ENCODE measurements at regions not wholly inside any gene's neighbourhood (a gene's known extent, or its start where the extent isn't known, plus 50 kb on each side); places are given as distances from the start of the nearest gene placed in this dataset.
"Not testable (repeated sequence)": the region's sequence is repeated elsewhere in the genome, so short reads cannot be mapped to it uniquely, and the experiment has no call there.

DNA sequence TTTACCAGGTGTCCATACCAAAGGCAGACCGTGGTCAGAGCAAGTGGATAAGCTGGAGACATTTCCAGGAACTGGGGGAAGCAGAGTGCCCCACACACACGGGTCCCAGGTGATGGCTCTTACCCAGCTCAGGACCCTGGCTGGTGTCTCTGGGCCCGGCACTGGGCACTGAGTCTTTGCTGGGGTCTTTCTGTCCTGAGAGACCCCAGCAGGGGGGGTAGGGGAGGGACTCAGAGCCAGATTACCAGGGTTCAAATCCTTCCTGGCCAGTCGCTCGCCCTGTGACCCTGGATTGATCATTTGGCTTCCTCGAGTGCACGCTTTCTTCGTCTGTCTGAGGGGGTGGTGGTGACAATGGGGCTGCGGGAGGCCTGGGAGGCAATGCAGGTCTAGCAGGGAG lies 95.7 kb downstream of the PLXNA1 start:
- peaks cover 4% of the 10 kb centered on the region for H3K9me3 ChIP-seq (ENCODE audit: control insufficient read depth, low read depth, low read length)
- H3K27ac ChIP-seq (ENCODE audit: low read length), result no peak overlapping the region
- WGBS (ENCODE audit: insufficient coverage, low lambda C conversion rate), result no CpG with 5 or more reads among the region's 9 CpGs
- no peaks in the 10 kb centered on the region for H3K36me3 ChIP-seq (ENCODE audit: control insufficient read depth, insufficient read depth, low read length)
- no peaks in the 10 kb centered on the region for H3K4me1 ChIP-seq (ENCODE audit: control insufficient read depth, insufficient read depth, low read length)
- H3K4me3 ChIP-seq (ENCODE audit: low read length), result no peak overlapping the region
- no peak for DNase-seq
- H3K27me3 ChIP-seq (ENCODE audit: control insufficient read depth, insufficient read depth, low read length), result peaks cover 2% of the 10 kb centered on the region

DNA sequence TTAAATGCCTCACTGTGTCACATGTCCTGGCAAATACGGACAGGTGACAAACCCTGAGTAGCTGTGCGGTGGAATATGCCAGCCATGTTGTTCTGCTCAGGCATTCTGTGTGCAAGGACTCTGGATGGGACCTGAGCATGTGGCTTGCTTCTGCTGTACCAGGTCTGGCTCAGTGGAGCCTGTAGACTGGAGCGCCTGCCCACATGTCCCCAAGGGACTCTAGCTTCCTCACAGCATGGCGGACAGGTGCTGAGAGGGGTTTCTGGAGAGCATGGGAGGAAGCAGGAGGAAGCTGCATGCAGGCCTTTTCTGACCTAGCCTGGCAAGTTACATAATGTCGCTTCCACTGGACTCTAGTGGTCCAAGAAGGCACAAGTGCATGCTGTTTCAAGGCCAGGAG lies 96.3 kb downstream of the PLXNA1 start:
- DNase-seq, result no peak
- Histone ChIP-seq H3K27ac (ENCODE audit: low read length) (no peak overlapping the region), H3K27me3 (ENCODE audit: control insufficient read depth, insufficient read depth, low read length) (peaks cover 2% of the 10 kb centered on the region), H3K4me1 (ENCODE audit: control insufficient read depth, insufficient read depth, low read length) (no peaks in the 10 kb centered on the region), H3K9me3 (ENCODE audit: control insufficient read depth, low read depth, low read length) (peaks cover 4% of the 10 kb centered on the region), H3K36me3 (ENCODE audit: control insufficient read depth, insufficient read depth, low read length) (no peaks in the 10 kb centered on the region), H3K4me3 (ENCODE audit: low read length) (no peak overlapping the region)
- WGBS (ENCODE audit: insufficient coverage, low lambda C conversion rate), result no CpG with 5 or more reads among the region's 5 CpGs

DNA sequence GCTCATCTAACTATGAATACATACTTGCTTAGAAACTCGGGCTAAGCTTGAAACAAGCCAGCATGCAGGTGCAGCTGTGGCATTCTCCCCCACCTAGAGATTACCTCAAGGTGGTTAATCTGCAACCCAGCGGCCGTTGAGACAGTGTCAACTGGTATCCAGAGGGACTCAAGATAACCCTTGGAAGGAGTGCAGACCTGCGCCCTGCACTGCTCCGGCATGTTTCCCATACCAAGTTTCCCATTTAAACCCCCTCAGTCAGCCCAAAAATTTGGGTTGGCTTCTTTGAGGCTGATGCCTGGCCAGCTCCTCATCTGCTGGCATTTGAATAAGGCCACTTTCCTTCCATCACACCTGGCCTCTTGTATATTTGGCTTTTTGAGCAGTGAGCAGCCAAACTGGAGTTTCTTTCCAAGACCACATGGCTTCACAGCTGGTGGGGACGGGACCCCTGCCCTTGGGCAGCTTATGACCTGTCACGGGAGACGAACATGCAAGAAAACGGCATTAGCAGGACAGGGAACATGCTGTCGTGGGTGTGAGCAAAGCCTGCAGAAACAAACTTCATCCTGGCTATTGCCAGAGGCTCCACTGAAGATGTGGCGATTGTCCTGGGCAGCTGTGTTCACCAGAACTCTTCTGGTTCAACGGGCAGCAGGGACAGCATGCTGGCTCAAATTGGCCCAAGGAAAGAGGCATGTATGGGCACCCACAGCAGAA lies 98.2 kb downstream of the PLXNA1 start:
- H3K27me3 ChIP-seq (ENCODE audit: control insufficient read depth, insufficient read depth, low read length), result peaks cover 2% of the 10 kb centered on the region
- peaks cover 4% of the 10 kb centered on the region for H3K9me3 ChIP-seq (ENCODE audit: control insufficient read depth, low read depth, low read length)
- no peak for DNase-seq
- H3K4me3 ChIP-seq (ENCODE audit: low read length), result no peak overlapping the region
- no CpG with 5 or more reads among the region's 12 CpGs for WGBS (ENCODE audit: insufficient coverage, low lambda C conversion rate)
- H3K36me3 ChIP-seq (ENCODE audit: control insufficient read depth, insufficient read depth, low read length), result no peaks in the 10 kb centered on the region
- no peak overlapping the region for H3K27ac ChIP-seq (ENCODE audit: low read length)
- no peaks in the 10 kb centered on the region for H3K4me1 ChIP-seq (ENCODE audit: control insufficient read depth, insufficient read depth, low read length)

DNA sequence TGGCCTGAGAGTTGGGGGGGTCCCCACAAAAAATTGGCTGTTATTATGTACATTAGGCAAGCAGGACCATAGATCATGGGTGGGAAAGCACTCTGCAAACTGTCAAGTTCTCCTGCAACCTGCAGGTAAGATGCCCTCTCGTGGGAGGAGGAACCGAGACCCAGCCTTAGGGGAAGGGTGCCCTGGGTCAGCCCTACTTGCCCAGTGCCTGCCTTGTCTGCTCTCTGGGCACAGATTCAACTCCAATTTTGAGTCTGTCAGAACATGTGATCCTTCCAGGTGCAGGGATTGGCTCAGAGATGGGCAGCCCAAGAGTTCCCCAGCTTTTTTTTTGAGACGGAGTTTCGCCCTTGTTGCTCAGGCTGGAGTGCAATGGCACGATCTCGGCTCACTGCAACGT lies 99.2 kb downstream of the PLXNA1 start:
- H3K9me3 ChIP-seq (ENCODE audit: control insufficient read depth, low read depth, low read length), result no peaks in the 10 kb centered on the region
- no peaks in the 10 kb centered on the region for H3K4me1 ChIP-seq (ENCODE audit: control insufficient read depth, insufficient read depth, low read length)
- H3K36me3 ChIP-seq (ENCODE audit: control insufficient read depth, insufficient read depth, low read length), result no peaks in the 10 kb centered on the region
- H3K27ac ChIP-seq (ENCODE audit: low read length), result no peak overlapping the region
- no peak overlapping the region for H3K4me3 ChIP-seq (ENCODE audit: low read length)
- peaks cover 2% of the 10 kb centered on the region for H3K27me3 ChIP-seq (ENCODE audit: control insufficient read depth, insufficient read depth, low read length)
- WGBS (ENCODE audit: insufficient coverage, low lambda C conversion rate), result no CpG with 5 or more reads among the region's 7 CpGs
- DNase-seq, result no peak

DNA sequence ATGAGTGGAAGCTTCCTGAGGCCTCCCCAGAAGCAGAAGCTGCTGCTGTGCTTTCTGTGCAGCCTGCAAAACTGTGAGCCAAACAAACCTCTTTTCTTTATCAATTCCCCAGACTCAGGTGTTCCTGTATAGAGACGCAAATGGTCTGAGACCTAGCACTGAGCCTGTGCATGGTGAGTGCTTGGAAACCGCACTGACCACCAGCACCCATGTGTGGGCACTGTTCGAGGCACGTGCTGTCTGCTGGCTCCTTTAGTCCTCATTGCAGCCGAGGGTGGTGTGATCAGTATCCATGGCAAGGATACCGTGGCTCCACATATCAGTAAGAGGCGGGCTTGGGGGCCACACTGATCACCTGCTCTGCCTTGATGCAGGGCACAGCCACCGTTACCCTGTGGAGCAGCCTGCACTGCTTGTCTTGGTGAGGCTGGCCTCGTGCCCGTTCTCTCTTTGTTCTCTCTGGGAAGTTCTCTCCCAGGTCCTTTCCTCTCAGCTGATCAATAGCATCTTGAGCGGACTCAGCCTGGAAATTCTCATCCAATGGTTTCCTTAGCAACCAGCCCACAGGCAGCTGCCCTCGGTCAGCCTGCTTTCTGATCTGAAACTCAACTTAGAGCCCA lies 101.0 kb downstream of the PLXNA1 start:
- WGBS (ENCODE audit: insufficient coverage, low lambda C conversion rate), result no CpG with 5 or more reads among the region's 12 CpGs
- Histone ChIP-seq H3K4me1 (ENCODE audit: control insufficient read depth, insufficient read depth, low read length) (no peaks in the 10 kb centered on the region), H3K9me3 (ENCODE audit: control insufficient read depth, low read depth, low read length) (no peaks in the 10 kb centered on the region), H3K36me3 (ENCODE audit: control insufficient read depth, insufficient read depth, low read length) (no peaks in the 10 kb centered on the region), H3K4me3 (ENCODE audit: low read length) (no peak overlapping the region), H3K27ac (ENCODE audit: low read length) (no peak overlapping the region), H3K27me3 (ENCODE audit: control insufficient read depth, insufficient read depth, low read length) (peaks cover 2% of the 10 kb centered on the region)
- no peak for DNase-seq

DNA sequence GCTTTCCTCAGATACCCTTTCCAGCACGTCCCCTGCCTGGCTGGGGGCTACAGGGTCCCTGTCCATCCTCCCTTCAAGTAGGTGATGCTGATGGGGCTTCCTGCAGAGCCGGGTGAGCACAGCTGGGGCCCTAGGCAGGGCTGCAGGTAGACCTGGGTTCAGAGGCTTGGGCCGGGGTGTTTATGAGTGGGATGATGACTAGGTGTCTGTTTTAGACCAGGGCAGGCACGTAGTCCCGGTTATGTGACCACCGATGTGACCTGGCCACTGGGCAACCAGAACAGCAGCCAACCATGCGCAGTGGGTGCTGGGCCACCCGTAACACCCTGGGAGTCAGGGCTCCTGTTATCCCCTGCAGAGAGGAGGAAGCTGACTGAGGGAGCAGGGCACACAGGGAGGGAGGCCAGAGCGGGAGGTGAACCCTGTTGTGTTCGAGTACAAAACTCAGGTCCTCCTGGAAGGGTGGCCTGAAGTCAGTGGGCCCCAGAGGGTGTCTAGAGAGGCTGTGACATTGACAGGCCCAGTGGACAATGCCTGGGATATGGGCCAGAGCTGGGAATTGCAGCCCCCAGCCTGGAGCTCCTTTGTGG lies 101.6 kb downstream of the PLXNA1 start:
- WGBS (ENCODE audit: insufficient coverage, low lambda C conversion rate), result no CpG with 5 or more reads among the region's 10 CpGs
- no peaks in the 10 kb centered on the region for H3K36me3 ChIP-seq (ENCODE audit: control insufficient read depth, insufficient read depth, low read length)
- DNase-seq, result no peak

DNA sequence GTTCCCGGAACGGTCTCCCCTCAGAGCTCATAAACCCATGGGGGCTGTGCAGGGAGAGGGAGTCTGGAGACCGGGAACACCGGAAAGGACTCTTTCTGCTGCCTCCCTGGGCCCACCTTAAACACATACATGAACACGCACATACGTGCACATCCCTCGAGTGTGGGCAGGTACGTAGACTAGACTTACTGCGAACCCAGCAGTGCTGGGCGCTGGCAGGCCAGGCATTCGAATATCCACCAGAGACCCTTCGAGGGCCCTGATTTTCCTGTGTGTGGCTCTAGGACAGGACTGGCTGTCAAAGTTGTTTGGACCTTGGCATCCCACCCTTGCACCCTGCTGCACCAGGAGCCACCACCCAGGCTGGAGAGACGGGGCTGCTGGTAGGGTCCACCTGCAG lies 102.7 kb downstream of the PLXNA1 start:
- H3K4me3 ChIP-seq (ENCODE audit: low read length), result no peak overlapping the region
- DNase-seq, result no peak
- no CpG with 5 or more reads among the region's 13 CpGs for WGBS (ENCODE audit: insufficient coverage, low lambda C conversion rate)
- no peaks in the 10 kb centered on the region for H3K4me1 ChIP-seq (ENCODE audit: control insufficient read depth, insufficient read depth, low read length)
- H3K36me3 ChIP-seq (ENCODE audit: control insufficient read depth, insufficient read depth, low read length), result no peaks in the 10 kb centered on the region
- H3K9me3 ChIP-seq (ENCODE audit: control insufficient read depth, low read depth, low read length), result no peaks in the 10 kb centered on the region
- H3K27me3 ChIP-seq (ENCODE audit: control insufficient read depth, insufficient read depth, low read length), result peaks cover under 1% of the 10 kb centered on the region
- H3K27ac ChIP-seq (ENCODE audit: low read length), result no peak overlapping the region

More for the DNA sequence above, 101.6 kb downstream of the PLXNA1 start:
- Histone ChIP-seq H3K9me3 (ENCODE audit: control insufficient read depth, low read depth, low read length) (no peaks in the 10 kb centered on the region), H3K27ac (ENCODE audit: low read length) (no peak overlapping the region), H3K27me3 (ENCODE audit: control insufficient read depth, insufficient read depth, low read length) (peaks cover 2% of the 10 kb centered on the region), H3K4me3 (ENCODE audit: low read length) (no peak overlapping the region), H3K4me1 (ENCODE audit: control insufficient read depth, insufficient read depth, low read length) (no peaks in the 10 kb centered on the region)

DNA sequence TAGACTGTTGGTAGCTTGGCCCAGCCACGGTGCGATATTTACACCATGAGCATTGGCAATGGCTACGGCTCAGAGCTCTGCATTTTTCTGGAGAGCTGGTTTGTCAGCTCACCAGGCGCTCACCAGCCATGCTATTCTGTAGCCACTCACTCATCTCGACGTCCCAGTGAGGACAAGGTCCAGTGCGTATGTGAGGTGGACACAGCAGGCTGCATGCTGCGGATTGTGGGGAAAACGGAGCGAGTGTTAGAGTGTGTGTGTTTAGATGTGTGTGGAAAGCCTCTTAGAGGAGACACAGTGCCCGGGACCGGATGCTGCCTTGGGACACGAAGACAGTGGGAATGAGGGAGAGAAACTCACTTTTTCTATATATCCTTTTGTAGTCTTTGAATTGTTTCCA lies 103.7 kb downstream of the PLXNA1 start:
- not testable (repeated sequence) for H3K4me3 ChIP-seq (ENCODE audit: low read length); H3K27me3 ChIP-seq (ENCODE audit: control insufficient read depth, insufficient read depth, low read length); DNase-seq; H3K36me3 ChIP-seq (ENCODE audit: control insufficient read depth, insufficient read depth, low read length); H3K9me3 ChIP-seq (ENCODE audit: control insufficient read depth, low read depth, low read length); H3K27ac ChIP-seq (ENCODE audit: low read length); H3K4me1 ChIP-seq (ENCODE audit: control insufficient read depth, insufficient read depth, low read length)
- WGBS (ENCODE audit: insufficient coverage, low lambda C conversion rate), result no CpG with 5 or more reads among the region's 13 CpGs

DNA sequence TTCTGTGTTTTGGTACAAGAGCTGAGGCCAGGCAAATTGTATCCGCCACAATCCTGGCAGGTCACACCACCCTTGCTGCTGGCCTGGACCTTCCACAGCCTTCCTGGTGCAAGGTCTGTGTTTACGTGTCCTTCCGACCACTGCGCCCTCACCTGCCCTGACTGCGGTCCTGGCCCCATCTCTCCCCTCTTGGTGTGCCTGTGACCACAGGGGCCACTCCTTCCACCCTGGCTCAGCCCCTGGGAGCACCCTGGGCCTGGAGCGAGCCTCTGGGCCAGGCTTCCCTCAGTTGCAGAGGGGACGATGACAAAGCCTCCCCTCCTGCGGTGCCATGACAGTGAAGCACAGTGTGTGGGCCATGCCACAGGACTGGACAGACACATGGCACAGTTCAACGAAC lies 104.5 kb downstream of the PLXNA1 start:
- Histone ChIP-seq H3K9me3 (ENCODE audit: control insufficient read depth, low read depth, low read length) (no peaks in the 10 kb centered on the region), H3K4me1 (ENCODE audit: control insufficient read depth, insufficient read depth, low read length) (peaks cover 3% of the 10 kb centered on the region), H3K4me3 (ENCODE audit: low read length) (no peak overlapping the region), H3K36me3 (ENCODE audit: control insufficient read depth, insufficient read depth, low read length) (no peaks in the 10 kb centered on the region), H3K27ac (ENCODE audit: low read length) (no peak overlapping the region), H3K27me3 (ENCODE audit: control insufficient read depth, insufficient read depth, low read length) (no peaks in the 10 kb centered on the region)
- WGBS (ENCODE audit: insufficient coverage, low lambda C conversion rate), result no CpG with 5 or more reads among the region's 9 CpGs
- no peak for DNase-seq

DNA sequence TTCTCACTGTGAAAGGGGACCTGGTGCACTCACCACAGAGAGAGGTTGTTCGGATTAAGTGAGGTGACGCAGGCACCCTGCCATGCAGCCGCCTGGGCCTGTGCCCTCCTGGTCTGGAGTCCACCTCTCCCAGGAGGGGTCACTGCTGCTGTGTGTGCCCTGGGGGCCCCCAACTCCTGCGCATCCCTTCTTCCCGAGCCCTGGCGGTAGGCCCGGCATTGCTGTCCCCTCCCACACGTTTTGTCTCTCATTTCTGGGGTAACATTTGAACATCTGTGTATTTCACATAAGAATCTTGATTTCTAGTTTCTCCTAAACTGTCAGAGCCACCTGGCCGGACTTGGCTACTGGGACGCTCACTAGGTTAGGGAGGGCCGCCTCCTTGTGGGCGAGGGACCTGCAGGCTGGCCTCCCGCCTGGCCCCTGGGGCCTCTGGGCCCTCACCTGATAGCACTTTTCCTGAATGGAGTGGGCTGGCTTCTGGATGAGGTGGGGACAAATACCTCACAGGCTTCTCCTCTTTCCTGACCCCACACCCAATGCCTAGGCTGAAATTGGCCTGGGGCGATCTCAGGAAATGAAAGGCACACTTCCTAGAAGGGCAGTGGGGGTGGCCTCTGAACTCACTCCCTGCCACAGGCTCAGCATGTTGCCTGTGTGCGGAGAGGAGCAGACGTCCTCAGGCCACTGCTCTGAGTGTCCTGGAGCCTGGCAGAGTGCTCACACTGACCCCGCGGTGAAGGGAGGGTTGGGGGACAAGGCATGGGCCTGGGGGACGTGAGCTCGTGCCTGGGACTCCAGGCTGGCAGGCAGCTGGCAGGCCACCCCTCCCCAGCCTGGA lies 104.2 kb upstream of the PRR23E start:
- no peak for DNase-seq
- Histone ChIP-seq H3K27ac (ENCODE audit: low read length) (no peak overlapping the region), H3K9me3 (ENCODE audit: control insufficient read depth, low read depth, low read length) (no peaks in the 10 kb centered on the region), H3K4me3 (ENCODE audit: low read length) (no peak overlapping the region), H3K36me3 (ENCODE audit: control insufficient read depth, insufficient read depth, low read length) (no peaks in the 10 kb centered on the region), H3K27me3 (ENCODE audit: control insufficient read depth, insufficient read depth, low read length) (no peaks in the 10 kb centered on the region), H3K4me1 (ENCODE audit: control insufficient read depth, insufficient read depth, low read length) (peaks cover 7% of the 10 kb centered on the region)
- WGBS (ENCODE audit: insufficient coverage, low lambda C conversion rate), result no CpG with 5 or more reads among the region's 20 CpGs

Data from large intestine (tissue), 3 donors.